NCI-H146 (cell line): ENCODE measurements at regions not wholly inside any gene's neighbourhood (a gene's known extent, or its start where the extent isn't known, plus 50 kb on each side); places are given as distances from the start of the nearest gene placed in this dataset.

Experiments
- DNase-seq: peaks from one replicate; lab custom pipeline; 2025; lab: John Stamatoyannopoulos, UW

- DNase-seq, result no peak
Observed at GRCh38 chr17:74016461-74016860, 187.0 kb upstream of the RPL38 start.

GRCh38 chr17:74017466-74017865, 186.0 kb upstream of the RPL38 start:
- no peak for DNase-seq

GRCh38 chr17:74018115-74018514, 185.4 kb upstream of the RPL38 start:
- DNase-seq, result no peak

GRCh38 chr17:74019271-74019670, 184.2 kb upstream of the RPL38 start:
- no peak for DNase-seq

- no peak for DNase-seq
Observed at GRCh38 chr17:74019860-74020259, 183.6 kb upstream of the RPL38 start.

GRCh38 chr17:74020522-74020921, 183.0 kb upstream of the RPL38 start:
- no peak for DNase-seq

- peak; percentile 33 for DNase-seq
Observed at GRCh38 chr17:74024871-74025531, 178.5 kb upstream of the RPL38 start.

- DNase-seq, result no peak
Observed at GRCh38 chr17:74027444-74027843, 176.0 kb upstream of the RPL38 start.

- DNase-seq, result no peak
Observed at GRCh38 chr17:74028354-74029116, 174.9 kb upstream of the RPL38 start.

GRCh38 chr17:74031316-74032090, 172.0 kb upstream of the RPL38 start:
- no peak for DNase-seq

- DNase-seq, result no peak
Observed at GRCh38 chr17:74032222-74032621, 171.3 kb upstream of the RPL38 start.

- DNase-seq, result no peak
Observed at GRCh38 chr17:74037320-74037719, 166.2 kb upstream of the RPL38 start.

- DNase-seq, result no peak
Observed at GRCh38 chr17:74040291-74040690, 163.2 kb upstream of the RPL38 start.

GRCh38 chr17:74040729-74041128, 162.7 kb upstream of the RPL38 start:
- DNase-seq, result no peak

- DNase-seq, result no peak
Observed at GRCh38 chr17:74041869-74042640, 161.4 kb upstream of the RPL38 start.

- no peak for DNase-seq
Observed at GRCh38 chr17:74042744-74043486, 160.6 kb upstream of the RPL38 start.

- DNase-seq, result no peak
Observed at GRCh38 chr17:74043976-74044375, 159.5 kb upstream of the RPL38 start.

GRCh38 chr17:74045608-74046280, 157.7 kb upstream of the RPL38 start:
- DNase-seq, result peak; percentile 8

- no peak for DNase-seq
Observed at GRCh38 chr17:74049167-74049966, 154.1 kb upstream of the RPL38 start.

GRCh38 chr17:74049967-74050458, 153.5 kb upstream of the RPL38 start:
- DNase-seq, result no peak
